CD4-positive, alpha-beta memory T cell (primary cell): ENCODE measurements at regions not wholly inside any gene's neighbourhood (a gene's known extent, or its start where the extent isn't known, plus 50 kb on each side); places are given as distances from the start of the nearest gene placed in this dataset.

Experiments used
- CTCF ChIA-PET: fragments of 350-600 bp; sonication (Branson Sonifier 250); formaldehyde crosslinking; loops from one replicate; lab custom pipeline; 2021; ENCODE audit warnings: inconsistent platforms; ENCODE audit not compliant: partially characterized antibody; lab: Charles Lee
- POLR2A ChIA-PET: fragments of 350-600 bp; sonication (Branson Sonifier 250); formaldehyde crosslinking; loops from one replicate; lab custom pipeline; 2021; ENCODE audit not compliant: partially characterized antibody; lab: Charles Lee
- DNase-seq, 5 donors: peaks; one replicate each; pipeline versions ENCODE4 v3.0.0 to v3.0.0-alpha.2; 2020 to 2022; ENCODE audit warnings: mixed read lengths in 1 of 5
- H3K27ac ChIP-seq: one replicate; pipeline ENCODE4 v1.7.0; 2013; ENCODE audit warnings: low read depth, low read length
- H3K27me3 ChIP-seq: 2 replicates; pipeline ENCODE4 v1.7.0; 2013; ENCODE audit warnings: mild to moderate bottlenecking, low read length, moderate library complexity; ENCODE audit not compliant: insufficient read depth
- H3K36me3 ChIP-seq: 2 replicates; pipeline ENCODE4 v1.7.0; 2013; ENCODE audit warnings: mild to moderate bottlenecking, low read length, moderate library complexity; ENCODE audit not compliant: insufficient read depth
- H3K4me1 ChIP-seq: 2 replicates; pipeline ENCODE4 v1.7.0; 2013; ENCODE audit warnings: mild to moderate bottlenecking, low read length, moderate library complexity; ENCODE audit not compliant: insufficient read depth
- H3K4me3 ChIP-seq, 2 donors: one replicate each; pipeline ENCODE4 v1.7.0; 2013; ENCODE audit warnings: low read length in 2 of 2, mild to moderate bottlenecking in 1 of 2
- H3K9me3 ChIP-seq, 2 donors: one replicate each; pipeline ENCODE4 v1.7.0; 2013; ENCODE audit warnings: low read length in 2 of 2, control low read depth in 1 of 2; ENCODE audit not compliant: control insufficient read depth in 1 of 2
- H3K27ac Mint-ChIP-seq, 7 donors: one replicate each; pipeline ENCODE4 v1.8.0; 2020 to 2021; ENCODE audit warnings: mixed read lengths in 7 of 7, mild to moderate bottlenecking in 6 of 7, inconsistent platforms in 3 of 7, moderate library complexity in 3 of 7
- H3K27me3 Mint-ChIP-seq, 2 donors: one replicate each; pipeline ENCODE4 v1.8.0; 2020 to 2021; ENCODE audit warnings: mixed read lengths in 2 of 2
- H3K36me3 Mint-ChIP-seq, 2 donors: one replicate each; pipeline ENCODE4 v1.8.0; 2020 to 2021; ENCODE audit warnings: mixed read lengths in 2 of 2, inconsistent platforms in 1 of 2, mild to moderate bottlenecking in 1 of 2
- H3K4me1 Mint-ChIP-seq, 4 donors: one replicate each; pipeline ENCODE4 v1.8.0; 2020 to 2021; ENCODE audit warnings: mixed read lengths in 4 of 4, mild to moderate bottlenecking in 1 of 4
- H3K4me3 Mint-ChIP-seq, 8 donors: one replicate each; pipeline ENCODE4 v1.8.0; 2020 to 2021; ENCODE audit warnings: mixed read lengths in 8 of 8, mild to moderate bottlenecking in 7 of 8, moderate library complexity in 6 of 8, inconsistent platforms in 3 of 8
- H3K9me3 Mint-ChIP-seq, 8 donors: one replicate each; pipeline ENCODE4 v1.8.0; 2020 to 2021; ENCODE audit warnings: mixed read lengths in 8 of 8, mild to moderate bottlenecking in 5 of 8, inconsistent platforms in 3 of 8, moderate library complexity in 1 of 8
- intact Hi-C: fragments of 100-400 bp; cut with micrococcal nuclease; formaldehyde crosslinking; loops from one replicate; pipeline ENCODE4 v1.15.1; 2023

DNA sequence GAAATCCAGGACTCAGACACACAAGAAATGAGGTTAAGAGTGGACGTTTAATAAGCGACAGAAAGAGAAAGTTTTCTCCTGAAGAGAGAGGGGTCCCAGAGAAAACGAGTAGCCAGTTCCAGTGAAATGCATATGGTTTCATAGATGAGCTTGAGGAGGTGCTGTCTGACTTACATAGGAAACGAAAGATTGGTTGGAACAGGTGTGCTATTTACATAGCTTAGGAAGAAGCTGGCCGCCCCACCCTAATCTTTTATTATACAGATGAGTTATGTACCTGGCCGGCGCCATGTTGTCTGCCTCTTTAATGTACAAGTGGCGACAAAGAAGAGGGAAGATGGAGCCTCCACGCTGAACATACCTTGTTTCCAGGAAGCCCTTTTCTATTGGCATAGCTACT, 223.0 kb downstream of the SLC6A15 start:
- ChIA-PET CTCF (no interaction called here), POLR2A (no interaction called here)
- Histone ChIP-seq H3K4me3 (no peak overlapping the region), H3K27me3 (no peaks in the 10 kb centered on the region), H3K4me1 (no peaks in the 10 kb centered on the region), H3K27ac (no peak overlapping the region), H3K36me3 (no peaks in the 10 kb centered on the region), H3K9me3 (no peaks in the 10 kb centered on the region)
- no peak for DNase-seq
- Mint-ChIP-seq H3K4me1 (no peaks in the 10 kb centered on the region), H3K36me3 (no peaks in the 10 kb centered on the region), H3K9me3 (peaks cover 0 to 2% (median 0%) of the 10 kb centered on the region in 8 donors), H3K27me3 (no peaks in the 10 kb centered on the region), H3K27ac (no peak overlapping the region), H3K4me3 (no peak overlapping the region)
- intact Hi-C loops, result no loop called here

DNA sequence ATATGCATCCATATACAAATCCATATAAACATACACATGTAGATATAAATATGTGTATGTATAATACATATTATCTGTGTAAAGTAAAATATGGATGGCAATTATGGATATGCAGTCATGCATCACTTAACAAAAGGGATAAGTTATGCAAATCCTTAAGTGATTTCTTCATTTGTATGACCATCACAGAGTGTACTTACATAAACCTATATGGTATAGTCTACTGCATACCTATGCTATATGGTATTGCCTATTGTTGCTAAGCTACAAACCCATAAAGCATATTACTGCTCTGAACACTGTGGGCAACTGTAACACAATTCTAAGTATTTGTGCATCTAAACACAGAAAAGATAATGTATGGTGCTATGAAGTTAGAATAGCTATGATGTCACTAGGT, 227.2 kb downstream of the SLC6A15 start:
- intact Hi-C loops, result no loop called here
- no peak for DNase-seq
- Mint-ChIP-seq H3K9me3 (peaks cover 0 to 10% (median 0%) of the 10 kb centered on the region in 8 donors), H3K27ac (no peak overlapping the region), H3K4me1 (no peaks in the 10 kb centered on the region), H3K36me3 (no peaks in the 10 kb centered on the region), H3K27me3 (no peaks in the 10 kb centered on the region), H3K4me3 (no peak overlapping the region)
- ChIA-PET CTCF (interaction anchor here (1.3 kb wide), 1 partner anchor 9 kb away, joined by 3 read pairs; no protein-coding TSS in a partner anchor), POLR2A (no interaction called here)
- Histone ChIP-seq H3K9me3 (no peaks in the 10 kb centered on the region), H3K4me3 (no peak overlapping the region), H3K4me1 (no peaks in the 10 kb centered on the region), H3K27me3 (no peaks in the 10 kb centered on the region), H3K36me3 (no peaks in the 10 kb centered on the region), H3K27ac (no peak overlapping the region)

GRCh38 chr12:84676787-84677186, 235.8 kb downstream of the SLC6A15 start:
- intact Hi-C loops, result no loop called here
- no peak overlapping the region for H3K27ac ChIP-seq

GRCh38 chr12:84661786-84662185, 250.8 kb downstream of the SLC6A15 start:
- CTCF ChIA-PET, result no interaction called here
- no peaks in the 10 kb centered on the region for H3K4me1 ChIP-seq
- H3K36me3 ChIP-seq, result no peaks in the 10 kb centered on the region
- H3K4me3 ChIP-seq, result no peak overlapping the region
- no peak overlapping the region for H3K27ac ChIP-seq
- H3K27me3 ChIP-seq, result no peaks in the 10 kb centered on the region
- Mint-ChIP-seq H3K36me3 (no peaks in the 10 kb centered on the region), H3K9me3 (peaks cover 0 to 3% (median 0%) of the 10 kb centered on the region in 8 donors), H3K27me3 (no peaks in the 10 kb centered on the region), H3K4me1 (no peaks in the 10 kb centered on the region), H3K27ac (no peak overlapping the region), H3K4me3 (no peak overlapping the region)
- no peak for DNase-seq
- POLR2A ChIA-PET, result no interaction called here
- intact Hi-C loops, result no loop called here
- no peaks in the 10 kb centered on the region for H3K9me3 ChIP-seq

More at GRCh38 chr12:84676787-84677186, 235.8 kb downstream of the SLC6A15 start:
- ChIA-PET POLR2A (no interaction called here), CTCF (interaction anchor here (1.5 kb wide), 1 partner anchor 9 kb away, joined by 3 read pairs; no protein-coding TSS in a partner anchor)
- peaks cover 0 to 6% (median 0%) of the 10 kb centered on the region in 8 donors for H3K9me3 Mint-ChIP-seq
- no peaks in the 10 kb centered on the region for H3K27me3 ChIP-seq
- no peak overlapping the region for H3K27ac Mint-ChIP-seq
- H3K4me3 ChIP-seq, result no peak overlapping the region
- no peaks in the 10 kb centered on the region for H3K4me1 ChIP-seq
- no peaks in the 10 kb centered on the region for H3K4me1 Mint-ChIP-seq
- H3K36me3 Mint-ChIP-seq, result no peaks in the 10 kb centered on the region
- H3K9me3 ChIP-seq, result no peaks in the 10 kb centered on the region
- DNase-seq, result no peak
- no peak overlapping the region for H3K4me3 Mint-ChIP-seq
- no peaks in the 10 kb centered on the region for H3K36me3 ChIP-seq
- H3K27me3 Mint-ChIP-seq, result no peaks in the 10 kb centered on the region

DNA sequence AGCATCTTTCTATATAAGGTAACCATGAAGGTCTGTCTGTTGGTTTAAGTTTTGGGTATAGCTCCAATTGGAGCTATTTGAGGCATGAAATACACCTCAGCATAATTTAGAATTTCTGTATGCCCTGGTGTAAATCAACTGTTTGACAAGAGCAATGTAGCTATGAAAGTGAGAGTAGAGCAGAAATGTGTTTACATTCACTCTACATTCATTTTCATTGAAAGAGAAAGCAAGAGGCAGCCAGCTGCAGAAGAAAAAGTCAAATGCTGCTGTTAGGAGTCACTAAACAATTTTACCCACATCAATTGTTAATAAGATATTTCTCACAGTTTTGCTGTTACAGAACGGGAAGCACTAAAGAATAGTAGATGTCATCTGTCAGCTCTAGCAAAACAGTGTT, 252.5 kb downstream of the SLC6A15 start:
- Histone ChIP-seq H3K4me3 (no peak overlapping the region), H3K4me1 (no peaks in the 10 kb centered on the region), H3K27ac (no peak overlapping the region), H3K36me3 (no peaks in the 10 kb centered on the region), H3K9me3 (no peaks in the 10 kb centered on the region), H3K27me3 (no peaks in the 10 kb centered on the region)
- intact Hi-C loops, result no loop called here
- CTCF ChIA-PET, result no interaction called here
- POLR2A ChIA-PET, result no interaction called here
- H3K27me3 Mint-ChIP-seq, result no peaks in the 10 kb centered on the region
- DNase-seq, result no peak
- no peaks in the 10 kb centered on the region for H3K36me3 Mint-ChIP-seq
- no peaks in the 10 kb centered on the region for H3K4me1 Mint-ChIP-seq
- H3K9me3 Mint-ChIP-seq, result peaks cover 0 to 3% (median 0%) of the 10 kb centered on the region in 8 donors
- no peak overlapping the region for H3K4me3 Mint-ChIP-seq
- H3K27ac Mint-ChIP-seq, result no peak overlapping the region

GRCh38 chr12:84658877-84659276, 253.7 kb downstream of the SLC6A15 start:
- Histone ChIP-seq H3K4me3 (no peak overlapping the region), H3K27ac (no peak overlapping the region), H3K9me3 (no peaks in the 10 kb centered on the region), H3K36me3 (no peaks in the 10 kb centered on the region), H3K27me3 (no peaks in the 10 kb centered on the region), H3K4me1 (no peaks in the 10 kb centered on the region)
- POLR2A ChIA-PET, result no interaction called here
- intact Hi-C loops, result no loop called here
- Mint-ChIP-seq H3K4me1 (no peaks in the 10 kb centered on the region), H3K27ac (no peak overlapping the region), H3K4me3 (no peak overlapping the region), H3K9me3 (peaks cover 0 to 3% (median 0%) of the 10 kb centered on the region in 8 donors), H3K27me3 (no peaks in the 10 kb centered on the region), H3K36me3 (no peaks in the 10 kb centered on the region)
- CTCF ChIA-PET, result no interaction called here
- no peak for DNase-seq

GRCh38 chr12:84656705-84657104, 255.9 kb downstream of the SLC6A15 start:
- no peaks in the 10 kb centered on the region for H3K36me3 ChIP-seq
- no peaks in the 10 kb centered on the region for H3K4me1 Mint-ChIP-seq

GRCh38 chr12:84653482-84653881, 259.1 kb downstream of the SLC6A15 start:
- Histone ChIP-seq H3K36me3 (no peaks in the 10 kb centered on the region), H3K4me3 (no peak overlapping the region), H3K4me1 (no peaks in the 10 kb centered on the region), H3K27me3 (no peaks in the 10 kb centered on the region), H3K27ac (no peak overlapping the region), H3K9me3 (no peaks in the 10 kb centered on the region)
- H3K4me1 Mint-ChIP-seq, result no peaks in the 10 kb centered on the region
- H3K36me3 Mint-ChIP-seq, result no peaks in the 10 kb centered on the region
- no peak for DNase-seq
- H3K4me3 Mint-ChIP-seq, result no peak overlapping the region
- H3K9me3 Mint-ChIP-seq, result peaks cover 0 to 6% (median 0%) of the 10 kb centered on the region in 8 donors
- ChIA-PET CTCF (no interaction called here), POLR2A (no interaction called here)
- intact Hi-C loops, result no loop called here
- H3K27me3 Mint-ChIP-seq, result peaks cover 0 to 1% of the 10 kb centered on the region in 2 donors
- H3K27ac Mint-ChIP-seq, result no peak overlapping the region

More at GRCh38 chr12:84656705-84657104, 255.9 kb downstream of the SLC6A15 start:
- Histone ChIP-seq H3K27me3 (no peaks in the 10 kb centered on the region), H3K4me3 (no peak overlapping the region), H3K27ac (no peak overlapping the region), H3K4me1 (no peaks in the 10 kb centered on the region), H3K9me3 (no peaks in the 10 kb centered on the region)
- H3K9me3 Mint-ChIP-seq, result peaks cover 0 to 4% (median 0%) of the 10 kb centered on the region in 8 donors
- H3K36me3 Mint-ChIP-seq, result no peaks in the 10 kb centered on the region
- H3K4me3 Mint-ChIP-seq, result no peak overlapping the region
- POLR2A ChIA-PET, result no interaction called here
- intact Hi-C loops, result no loop called here
- H3K27ac Mint-ChIP-seq, result no peak overlapping the region
- CTCF ChIA-PET, result no interaction called here
- H3K27me3 Mint-ChIP-seq, result peaks cover 0 to 1% of the 10 kb centered on the region in 2 donors
- DNase-seq, result no peak
